Spleen (tissue), 7 donors: ENCODE measurements at regions not wholly inside any gene's neighbourhood (a gene's known extent, or its start where the extent isn't known, plus 50 kb on each side); places are given as distances from the start of the nearest gene placed in this dataset.

Experiments used
- CTCF ChIP-seq, 11 experiments: fragments of 200-600 bp in 7 of 11; fragments of 450-650 bp in 4 of 11; sonication (generic) in 4 of 11; IDR thresholded peaks in 8 of 11; conservative IDR thresholded peaks in 3 of 11; 1 replicate in 7 of 11; 2 replicates in 4 of 11; pipeline versions ENCODE4 v1.4.0 to v1.8.0; 2016 to 2021; ENCODE audit warnings: antibody characterized with exemption in 11 of 11, inconsistent platforms in 4 of 11, mild to moderate bottlenecking in 1 of 11
- POLR2A ChIP-seq, 3 donors: fragments of 450-650 bp; IDR thresholded peaks; one replicate each; pipeline ENCODE4 v1.5.1; 2017; ENCODE audit warnings: antibody characterized with exemption in 3 of 3, mild to moderate bottlenecking in 1 of 3
- donor health status: DM: no; HTN: no; CAD: no; lungs with moderate emphysema.
- donor health status: DM: no; HTN: no; CAD: no.
- donor health status: DM: no; HTN: no; CAD: no.

- no peak for TF ChIP-seq CTCF (IDR thresholded peaks at IDR 0.05 in 8 of 11, conservative IDR thresholded peaks at IDR 0.05 in 3 of 11)
- no peak for TF ChIP-seq POLR2A (IDR thresholded peaks at IDR 0.05)
These were observed 729.4 kb downstream of the RNF144A start for GRCh38 chr2:7646661-7647060.
